ENCODE measurements at regions not wholly inside any gene's neighbourhood (a gene's known extent, or its start where the extent isn't known, plus 50 kb on each side); places are given as distances from the start of the nearest gene placed in this dataset.

DNA sequence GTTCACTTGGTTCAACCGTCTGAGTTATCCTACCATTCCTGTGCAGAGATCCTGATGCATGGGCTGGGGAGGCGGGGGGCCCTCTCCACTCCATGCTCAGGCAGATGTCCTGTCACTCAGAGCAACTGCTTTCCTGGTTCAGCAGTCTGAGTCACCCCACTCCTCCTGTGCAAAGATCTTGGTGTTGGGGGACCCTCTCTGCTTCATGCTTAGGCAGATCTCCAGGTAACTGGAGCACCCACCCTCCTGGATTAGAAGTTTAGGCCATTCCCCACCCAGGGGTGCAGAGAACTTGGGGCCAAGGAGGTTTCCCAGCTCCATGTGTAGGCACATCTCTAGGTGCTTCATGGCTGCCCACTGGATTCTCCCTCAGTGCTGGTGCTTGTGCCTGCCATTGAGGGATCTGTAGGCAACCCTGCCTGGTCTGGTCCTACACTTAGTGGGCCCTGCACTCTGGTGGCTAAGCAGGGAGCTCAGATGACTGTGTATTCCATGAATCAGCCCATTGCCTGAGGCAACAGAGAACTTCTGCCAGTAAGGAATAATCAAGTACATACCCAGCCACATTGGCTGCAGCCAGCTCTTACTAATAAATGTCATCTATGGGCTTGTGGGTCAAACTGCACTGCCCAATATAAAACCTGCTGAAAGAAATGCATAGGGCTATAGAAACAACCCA lies 465.4 kb upstream of the THBS1 start:
- CTCF ChIA-PET (ENCODE audit: unreplicated experiment): no interaction called here
- H3K9me2 ChIP-seq (ENCODE audit: insufficient read depth, low read length): no peaks in the 10 kb centered on the region
- TF ChIP-seq EZH2phosphoT487 (IDR thresholded peaks at IDR 0.05; ENCODE audit: borderline replicate concordance, low read depth, low read length): no peak
- no peak for TF ChIP-seq CTCF (conservative IDR thresholded peaks at IDR 0.05; ENCODE audit: low read length)
- H3K36me3 ChIP-seq (ENCODE audit: insufficient read depth, low read length): no peaks in the 10 kb centered on the region
- DNase-seq (ENCODE audit: low spot score): no peak
- H3K27ac ChIP-seq (ENCODE audit: low read depth, low read length, poor library complexity, severe bottlenecking): no peak overlapping the region
- no peak overlapping the region for H3K4me2 ChIP-seq (ENCODE audit: low read length)
- no peaks in the 10 kb centered on the region for H3K4me1 ChIP-seq (ENCODE audit: insufficient read depth, low read length, poor library complexity, severe bottlenecking)
- H3K9me3 ChIP-seq (ENCODE audit: low read length): no peaks in the 10 kb centered on the region
- H3K4me3 ChIP-seq (ENCODE audit: low read depth, low read length, poor library complexity, severe bottlenecking): no peak overlapping the region
- H2AFZ ChIP-seq (ENCODE audit: low read length): no peak overlapping the region
- no peaks in the 10 kb centered on the region for H4K20me1 ChIP-seq (ENCODE audit: insufficient read depth, low read length)
- H3K79me2 ChIP-seq (ENCODE audit: insufficient read depth, low read depth, low read length): no peaks in the 10 kb centered on the region
- intact Hi-C loops (cut with micrococcal nuclease; ENCODE audit: unreplicated experiment): no loop called here
- POLR2A ChIA-PET: interaction anchor here (0.7 kb wide), 1 partner anchor 466 kb away, joined by 3 read pairs; no protein-coding TSS in a partner anchor
- BruUV-seq (replicated peaks): no TSS peak

DNA sequence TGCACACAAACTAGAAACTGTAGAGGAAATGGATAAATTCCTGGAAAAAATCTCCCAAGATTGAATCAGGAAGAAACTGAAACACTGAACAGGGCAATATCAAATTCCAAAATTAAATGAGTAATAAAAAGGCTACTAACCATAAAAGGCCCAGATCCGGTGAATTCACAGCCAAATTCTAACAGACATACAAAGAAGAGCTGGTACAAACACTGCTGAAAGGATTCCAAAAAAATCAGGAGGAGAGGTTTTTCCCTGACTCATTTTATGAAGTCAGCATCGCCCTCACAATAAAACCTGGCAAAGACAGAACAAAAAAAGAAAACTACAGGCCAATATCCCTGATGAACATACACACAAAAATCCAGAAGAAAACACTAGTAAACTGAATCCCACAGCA lies 462.4 kb upstream of the THBS1 start:
- CTCF ChIA-PET (ENCODE audit: unreplicated experiment): no interaction called here

More for the DNA sequence above, 462.4 kb upstream of the THBS1 start:
- no TSS peak for BruUV-seq (replicated peaks)
- H3K4me2 ChIP-seq (ENCODE audit: low read length): no peak overlapping the region
- H4K20me1 ChIP-seq (ENCODE audit: insufficient read depth, low read length): no peaks in the 10 kb centered on the region
- no peaks in the 10 kb centered on the region for H3K79me2 ChIP-seq (ENCODE audit: insufficient read depth, low read depth, low read length)
- intact Hi-C loops (cut with micrococcal nuclease; ENCODE audit: unreplicated experiment): no loop called here
- H3K4me3 ChIP-seq (ENCODE audit: low read depth, low read length, poor library complexity, severe bottlenecking): no peak overlapping the region
- H2AFZ ChIP-seq (ENCODE audit: low read length): no peak overlapping the region
- H3K36me3 ChIP-seq (ENCODE audit: insufficient read depth, low read length): no peaks in the 10 kb centered on the region
- H3K9me2 ChIP-seq (ENCODE audit: insufficient read depth, low read length): no peaks in the 10 kb centered on the region
- no peaks in the 10 kb centered on the region for H3K4me1 ChIP-seq (ENCODE audit: insufficient read depth, low read length, poor library complexity, severe bottlenecking)
- DNase-seq (ENCODE audit: low spot score): no peak
- H3K27ac ChIP-seq (ENCODE audit: low read depth, low read length, poor library complexity, severe bottlenecking): no peak overlapping the region
- H3K9me3 ChIP-seq (ENCODE audit: low read length): no peaks in the 10 kb centered on the region
- TF ChIP-seq CTCF (conservative IDR thresholded peaks at IDR 0.05; ENCODE audit: low read length): no peak
- TF ChIP-seq EZH2phosphoT487 (IDR thresholded peaks at IDR 0.05; ENCODE audit: borderline replicate concordance, low read depth, low read length): no peak
- POLR2A ChIA-PET: no interaction called here

All from OCI-LY7 (cell line).